CD14-positive monocyte (primary cell): ENCODE measurements at regions not wholly inside any gene's neighbourhood (a gene's known extent, or its start where the extent isn't known, plus 50 kb on each side); places are given as distances from the start of the nearest gene placed in this dataset.

Source experiments
- DNase-seq, 3 donors: peaks; one replicate each; pipeline ENCODE4 v3.0.0-alpha.2; 2011 to 2022
- H2AFZ ChIP-seq: 2 replicates; pipeline ENCODE4 v1.6.0; 2012; ENCODE audit warnings: mild to moderate bottlenecking, low read depth, low read length, inconsistent platforms; ENCODE audit not compliant: insufficient read depth, poor library complexity, severe bottlenecking
- H3K27ac ChIP-seq, 2 donors: 1 replicate in 1 of 2; 2 replicates in 1 of 2; pipeline ENCODE4 v1.5.1; 2012 to 2013; ENCODE audit warnings: low read length in 2 of 2, control low read depth in 1 of 2, inconsistent platforms in 1 of 2, low read depth in 1 of 2, mild to moderate bottlenecking in 1 of 2
- H3K27me3 ChIP-seq, 2 donors: one replicate each; pipeline versions ENCODE4 v1.6.0 to v1.6.1; 2011 to 2013; ENCODE audit warnings: low read length in 2 of 2; ENCODE audit not compliant: control insufficient read depth in 2 of 2, insufficient read depth in 2 of 2
- H3K36me3 ChIP-seq, 2 donors: replicated peaks in 1 of 2; 1 replicate in 1 of 2; 2 replicates in 1 of 2; pipeline versions ENCODE4 v1.5.1 to v1.6.1; 2012 to 2013; ENCODE audit warnings: low read length in 2 of 2, control low read depth in 1 of 2, inconsistent platforms in 1 of 2, mild to moderate bottlenecking in 1 of 2; ENCODE audit not compliant: insufficient read depth in 2 of 2, control insufficient read depth in 1 of 2
- H3K4me1 ChIP-seq, 2 donors: 1 replicate in 1 of 2; 2 replicates in 1 of 2; pipeline versions ENCODE4 v1.5.1 to v1.6.1; 2012 to 2013; ENCODE audit warnings: low read length in 2 of 2, control low read depth in 1 of 2, inconsistent platforms in 1 of 2, mild to moderate bottlenecking in 1 of 2, moderate library complexity in 1 of 2; ENCODE audit not compliant: insufficient read depth in 2 of 2, control insufficient read depth in 1 of 2
- H3K4me2 ChIP-seq: replicated peaks from 2 replicates; pipeline ENCODE3; 2012; ENCODE audit warnings: low read length, moderate library complexity, mild to moderate bottlenecking; ENCODE audit not compliant: poor library complexity, severe bottlenecking; ENCODE audit errors: extremely low read depth
- H3K4me3 ChIP-seq, 3 experiments: fragments of 200-600 bp in 1 of 3; sonication (generic) in 1 of 3; replicated peaks in 1 of 3; 1 replicate in 2 of 3; 2 replicates in 1 of 3; pipeline ENCODE4 v1.5.1; 2011 to 2013; ENCODE audit warnings: low read length in 3 of 3, mild to moderate bottlenecking in 3 of 3, control low read depth in 2 of 3, low read depth in 2 of 3, inconsistent platforms in 1 of 3, moderate library complexity in 1 of 3
- H3K79me2 ChIP-seq: 2 replicates; pipeline ENCODE4 v1.6.0; 2012; ENCODE audit warnings: mild to moderate bottlenecking, control low read depth, inconsistent platforms, low read length, moderate library complexity; ENCODE audit not compliant: insufficient read depth
- H3K9ac ChIP-seq: 2 replicates; pipeline ENCODE4 v1.6.0; 2017; ENCODE audit warnings: low read length, mild to moderate bottlenecking; ENCODE audit not compliant: insufficient read depth, poor library complexity, severe bottlenecking
- H3K9me3 ChIP-seq, 2 donors: replicated peaks in 1 of 2; 1 replicate in 1 of 2; 2 replicates in 1 of 2; pipeline versions ENCODE4 v1.5.1 to v1.6.1; 2012 to 2013; ENCODE audit warnings: low read length in 2 of 2, control low read depth in 1 of 2; ENCODE audit not compliant: control insufficient read depth in 1 of 2, insufficient read depth in 1 of 2
- H4K20me1 ChIP-seq: 2 replicates; pipeline ENCODE4 v1.6.0; 2012; ENCODE audit warnings: mild to moderate bottlenecking, low read length, control low read depth, moderate library complexity; ENCODE audit not compliant: insufficient read depth
- H3K27ac Mint-ChIP-seq, 7 donors: one replicate each; pipeline ENCODE4 v1.8.0; 2020; ENCODE audit warnings: mild to moderate bottlenecking in 7 of 7, mixed read lengths in 7 of 7, moderate library complexity in 6 of 7, inconsistent platforms in 2 of 7
- H3K27me3 Mint-ChIP-seq, 3 donors: one replicate each; pipeline ENCODE4 v1.8.0; 2021 to 2022; ENCODE audit warnings: low read depth in 3 of 3, mild to moderate bottlenecking in 3 of 3, mixed read lengths in 3 of 3, moderate library complexity in 3 of 3, inconsistent platforms in 1 of 3
- H3K36me3 Mint-ChIP-seq, 2 donors: one replicate each; pipeline ENCODE4 v1.8.0; 2020; ENCODE audit warnings: mixed read lengths in 2 of 2, inconsistent platforms in 1 of 2, mild to moderate bottlenecking in 1 of 2
- H3K4me1 Mint-ChIP-seq: one replicate; pipeline ENCODE4 v1.8.0; 2020; ENCODE audit warnings: mild to moderate bottlenecking, mixed read lengths
- H3K4me3 Mint-ChIP-seq, 2 donors: one replicate each; pipeline ENCODE4 v1.8.0; 2020; ENCODE audit warnings: mild to moderate bottlenecking in 2 of 2, mixed read lengths in 2 of 2, moderate library complexity in 1 of 2
- H3K9me3 Mint-ChIP-seq, 7 donors: one replicate each; pipeline ENCODE4 v1.8.0; 2020 to 2022; ENCODE audit warnings: mixed read lengths in 7 of 7, mild to moderate bottlenecking in 6 of 7, moderate library complexity in 6 of 7, inconsistent platforms in 2 of 7
- WGBS: methylation state at CpG from one replicate; pipeline ENCODE4 v1.1.5; 2013; ENCODE audit warnings: missing lambda C conversion rate; ENCODE audit not compliant: insufficient coverage; 5-methylcytosine and 5-hydroxymethylcytosine counted together
- intact Hi-C, 2 donors: fragments of 100-400 bp; cut with micrococcal nuclease; formaldehyde crosslinking; loops; one replicate each; pipeline versions ENCODE4 v1.15.0 to v1.15.1; 2023
- TF ChIP-seq, protein P1 (sequence below): fragments of 200-600 bp; IDR thresholded peaks from one replicate; pipeline ENCODE4 v1.8.0; 2022; ENCODE audit warnings: antibody characterized with exemption, mild to moderate bottlenecking

DNA sequence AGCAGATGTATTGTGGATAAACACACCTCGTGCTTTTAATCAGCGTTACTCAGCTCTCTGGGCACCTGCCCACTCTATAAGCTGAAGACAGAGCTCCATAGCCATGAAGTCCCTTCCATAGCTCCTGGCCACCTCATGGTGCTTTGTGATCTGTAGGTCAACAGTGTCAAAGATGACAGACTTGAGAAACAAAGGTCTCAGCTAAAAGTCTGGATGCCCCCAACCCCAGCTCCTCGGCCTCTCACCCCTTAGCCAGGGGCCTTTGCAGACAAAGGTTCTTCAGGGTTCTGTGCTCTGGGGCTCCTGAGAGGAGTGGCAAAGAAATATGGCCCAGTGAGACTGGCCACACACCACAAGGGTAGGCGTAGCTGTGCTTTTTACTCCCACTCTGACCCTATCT is 168.6 kb downstream of the KLF13 start:
- Histone ChIP-seq H3K4me2 (no peak overlapping the region), H3K4me3 (no peak overlapping the region), H3K27me3 (peaks cover 0 to 3% of the 10 kb centered on the region in 2 donors), H3K4me1 (no peaks in the 10 kb centered on the region), H3K27ac (no peak overlapping the region), H2AFZ (no peak overlapping the region), H4K20me1 (no peaks in the 10 kb centered on the region), H3K36me3 (no peaks in the 10 kb centered on the region), H3K9me3 (peaks cover 0 to 5% of the 10 kb centered on the region in 2 donors), H3K9ac (no peak overlapping the region), H3K79me2 (no peaks in the 10 kb centered on the region)
- intact Hi-C loops: no loop called here
- H3K27me3 Mint-ChIP-seq: peaks cover 8 to 17% (median 15%) of the 10 kb centered on the region in 3 donors
- peaks cover under 1% of the 10 kb centered on the region for H3K4me1 Mint-ChIP-seq
- H3K36me3 Mint-ChIP-seq: no peaks in the 10 kb centered on the region
- TF ChIP-seq, protein P1, sequence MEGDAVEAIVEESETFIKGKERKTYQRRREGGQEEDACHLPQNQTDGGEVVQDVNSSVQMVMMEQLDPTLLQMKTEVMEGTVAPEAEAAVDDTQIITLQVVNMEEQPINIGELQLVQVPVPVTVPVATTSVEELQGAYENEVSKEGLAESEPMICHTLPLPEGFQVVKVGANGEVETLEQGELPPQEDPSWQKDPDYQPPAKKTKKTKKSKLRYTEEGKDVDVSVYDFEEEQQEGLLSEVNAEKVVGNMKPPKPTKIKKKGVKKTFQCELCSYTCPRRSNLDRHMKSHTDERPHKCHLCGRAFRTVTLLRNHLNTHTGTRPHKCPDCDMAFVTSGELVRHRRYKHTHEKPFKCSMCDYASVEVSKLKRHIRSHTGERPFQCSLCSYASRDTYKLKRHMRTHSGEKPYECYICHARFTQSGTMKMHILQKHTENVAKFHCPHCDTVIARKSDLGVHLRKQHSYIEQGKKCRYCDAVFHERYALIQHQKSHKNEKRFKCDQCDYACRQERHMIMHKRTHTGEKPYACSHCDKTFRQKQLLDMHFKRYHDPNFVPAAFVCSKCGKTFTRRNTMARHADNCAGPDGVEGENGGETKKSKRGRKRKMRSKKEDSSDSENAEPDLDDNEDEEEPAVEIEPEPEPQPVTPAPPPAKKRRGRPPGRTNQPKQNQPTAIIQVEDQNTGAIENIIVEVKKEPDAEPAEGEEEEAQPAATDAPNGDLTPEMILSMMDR: no peak
- H3K4me3 Mint-ChIP-seq: no peak overlapping the region
- no peak for DNase-seq
- WGBS: no CpG with 5 or more reads among the region's 4 CpGs
- H3K9me3 Mint-ChIP-seq: peaks cover 5 to 23% (median 19%) of the 10 kb centered on the region in 7 donors
- no peak overlapping the region for H3K27ac Mint-ChIP-seq

DNA sequence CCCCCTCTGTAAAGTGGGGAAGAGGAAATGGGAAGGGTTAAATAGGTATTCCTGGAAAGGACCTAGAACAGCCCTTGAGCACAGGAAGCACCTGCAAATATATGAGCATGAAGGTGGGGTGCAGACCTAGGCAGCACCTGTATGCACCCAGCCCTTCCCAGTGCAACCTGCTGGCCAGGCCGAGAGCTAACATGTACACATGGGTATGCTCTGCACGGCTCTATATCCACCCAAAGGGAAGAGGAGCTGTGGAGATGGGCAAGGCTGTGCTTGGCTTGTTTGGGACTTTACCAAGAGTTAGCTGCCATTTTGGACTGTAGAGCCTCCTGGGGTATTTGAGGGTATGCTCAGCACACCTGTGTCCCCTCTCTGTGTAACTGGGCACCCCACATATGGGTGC is 171.2 kb downstream of the KLF13 start:
- 100% methylated on average over 1 of the region's 2 CpGs for WGBS
- Histone ChIP-seq H3K9ac (no peak overlapping the region), H2AFZ (no peak overlapping the region), H3K4me2 (no peak overlapping the region), H3K4me3 (no peak overlapping the region), H3K27ac (no peak overlapping the region), H3K27me3 (no peaks in the 10 kb centered on the region), H3K9me3 (no peaks in the 10 kb centered on the region), H4K20me1 (no peaks in the 10 kb centered on the region), H3K36me3 (no peaks in the 10 kb centered on the region), H3K79me2 (no peaks in the 10 kb centered on the region), H3K4me1 (no peaks in the 10 kb centered on the region)
- peaks cover 0 to 6% (median 2%) of the 10 kb centered on the region in 7 donors for H3K9me3 Mint-ChIP-seq
- no peak overlapping the region for H3K4me3 Mint-ChIP-seq
- intact Hi-C loops: no loop called here
- H3K27ac Mint-ChIP-seq: no peak overlapping the region
- no peaks in the 10 kb centered on the region for H3K36me3 Mint-ChIP-seq
- H3K4me1 Mint-ChIP-seq: peaks cover 3% of the 10 kb centered on the region
- TF ChIP-seq, protein P1: no peak
- H3K27me3 Mint-ChIP-seq: peaks cover 10 to 15% (median 14%) of the 10 kb centered on the region in 3 donors
- no peak for DNase-seq
